CD4-positive, alpha-beta T cell (primary cell): ENCODE measurements at regions not wholly inside any gene's neighbourhood (a gene's known extent, or its start where the extent isn't known, plus 50 kb on each side); places are given as distances from the start of the nearest gene placed in this dataset.

ENCODE experiments used
- ATAC-seq: fragments of 200-7000 bp; cut with Tn5 transposase; one replicate; pipeline ENCODE4 v1.10.0; 2022; ENCODE audit warnings: mild to moderate bottlenecking; ENCODE audit not compliant: poor library complexity
- CTCF ChIA-PET: fragments of 350-600 bp; sonication (Branson Sonifier 250); formaldehyde crosslinking; loops from one replicate; lab custom pipeline; 2021; ENCODE audit warnings: antibody characterized with exemption, inconsistent platforms; lab: Charles Lee
- POLR2A ChIA-PET: fragments of 350-600 bp; sonication (Branson Sonifier 250); formaldehyde crosslinking; loops from one replicate; lab custom pipeline; 2021; ENCODE audit warnings: antibody characterized with exemption, inconsistent platforms; lab: Charles Lee
- DNase-seq, 14 experiments: peaks; one replicate each; pipeline ENCODE4 v3.0.0-alpha.2; 2013 to 2020; ENCODE audit warnings: mixed read lengths in 2 of 14
- H3K27ac ChIP-seq, 2 donors: one replicate each; pipeline versions ENCODE4 v1.5.1 to v1.7.0; 2013; ENCODE audit warnings: low read length in 2 of 2, low read depth in 1 of 2, mild to moderate bottlenecking in 1 of 2
- H3K27me3 ChIP-seq, 2 experiments: 1 replicate in 1 of 2; 2 replicates in 1 of 2; pipeline versions ENCODE4 v1.6.1 to v1.7.0; 2013; ENCODE audit warnings: low read length in 2 of 2, control low read depth in 1 of 2, mild to moderate bottlenecking in 1 of 2, moderate library complexity in 1 of 2; ENCODE audit not compliant: insufficient read depth in 2 of 2, control insufficient read depth in 1 of 2
- H3K36me3 ChIP-seq: one replicate; pipeline ENCODE4 v1.6.1; 2013; ENCODE audit warnings: low read length, control low read depth; ENCODE audit not compliant: insufficient read depth
- H3K4me1 ChIP-seq: one replicate; pipeline ENCODE4 v1.6.1; 2013; ENCODE audit warnings: low read length, control low read depth; ENCODE audit not compliant: insufficient read depth
- H3K4me3 ChIP-seq: one replicate; pipeline ENCODE4 v1.5.1; 2013; ENCODE audit warnings: mild to moderate bottlenecking, low read length, moderate library complexity
- H3K9me3 ChIP-seq, 2 experiments: 1 replicate in 1 of 2; 2 replicates in 1 of 2; pipeline versions ENCODE4 v1.6.1 to v1.7.0; 2013; ENCODE audit warnings: low read length in 2 of 2, mild to moderate bottlenecking in 2 of 2, control low read depth in 1 of 2, moderate library complexity in 1 of 2; ENCODE audit not compliant: control insufficient read depth in 1 of 2, insufficient read depth in 1 of 2
- H3K27ac Mint-ChIP-seq: one replicate; pipeline ENCODE4 v1.8.0; 2020; ENCODE audit warnings: mixed read lengths
- H3K27me3 Mint-ChIP-seq: one replicate; pipeline ENCODE4 v1.8.0; 2021; ENCODE audit warnings: mixed read lengths
- H3K36me3 Mint-ChIP-seq: one replicate; pipeline ENCODE4 v1.8.0; 2021; ENCODE audit warnings: low read depth, mixed read lengths
- H3K4me1 Mint-ChIP-seq: one replicate; pipeline ENCODE4 v1.8.0; 2021; ENCODE audit warnings: low read depth, mixed read lengths
- H3K4me3 Mint-ChIP-seq: one replicate; pipeline ENCODE4 v1.8.0; 2020; ENCODE audit warnings: mild to moderate bottlenecking, mixed read lengths
- H3K9me3 Mint-ChIP-seq: one replicate; pipeline ENCODE4 v1.8.0; 2020; ENCODE audit warnings: mixed read lengths
- intact Hi-C, 2 experiments: fragments of 100-400 bp; cut with DNase I in 1 of 2; cut with micrococcal nuclease in 1 of 2; formaldehyde crosslinking; loops; one replicate each; pipeline versions ENCODE4 v1.15.1 to v1.9.0; 2023 to 2025; cut with DNase I, micrococcal nuclease
- TF ChIP-seq, protein P1 (sequence below): fragments of 200-600 bp; IDR thresholded peaks from one replicate; pipeline ENCODE4 v1.8.0; 2022; ENCODE audit warnings: antibody characterized with exemption, mild to moderate bottlenecking

DNA sequence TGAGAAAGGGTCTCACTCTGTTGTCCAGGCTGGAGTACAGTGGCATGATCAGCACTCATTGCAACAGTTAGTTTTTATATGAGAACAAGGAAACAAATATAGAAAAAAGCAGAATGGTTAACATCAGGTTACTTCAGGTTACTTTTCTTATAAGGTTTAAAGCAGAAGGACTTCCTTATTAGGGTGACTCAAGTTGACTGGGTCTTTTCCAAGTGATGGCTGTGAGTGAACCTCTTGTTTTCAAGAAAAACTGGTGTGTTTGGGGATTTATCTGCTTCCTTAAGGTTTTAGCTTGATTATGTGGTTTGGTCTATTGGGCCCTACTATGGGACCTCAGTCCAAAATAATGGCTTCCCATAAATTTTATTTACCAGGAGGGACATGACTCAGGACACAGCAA lies 99.2 kb downstream of the ARRDC3 start:
- H3K27me3 ChIP-seq = no peaks in the 10 kb centered on the region
- ChIA-PET CTCF (interaction anchor here (0.8 to 1.3 kb wide), 2 partner anchors 88 to 101 kb away, joined by 3 read pairs; no protein-coding TSS in a partner anchor), POLR2A (interaction anchor here (0.7 to 1.8 kb wide), 3 partner anchors 17 to 99 kb away, joined by 4 to 7 read pairs (median 6); partner anchors contain the start of gene ARRDC3)
- Mint-ChIP-seq H3K4me3 (no peak overlapping the region), H3K27me3 (no peaks in the 10 kb centered on the region), H3K27ac (no peak overlapping the region), H3K9me3 (peaks cover 4% of the 10 kb centered on the region), H3K4me1 (peaks cover 23% of the 10 kb centered on the region), H3K36me3 (peaks cover 5% of the 10 kb centered on the region)
- ATAC-seq (no peak), DNase-seq (peak in 2 of 14 experiments; percentile 22 to 35)
- H3K4me3 ChIP-seq = no peak overlapping the region
- H3K4me1 ChIP-seq = peaks cover 16% of the 10 kb centered on the region
- H3K36me3 ChIP-seq = no peaks in the 10 kb centered on the region
- no peak overlapping the region for H3K27ac ChIP-seq
- intact Hi-C loops = loop anchor here in 1 of 2 experiments (2.0 to 5.0 kb wide), 2 partner anchors 27 to 78 kb away; no protein-coding TSS in a partner anchor
- TF ChIP-seq, protein P1, sequence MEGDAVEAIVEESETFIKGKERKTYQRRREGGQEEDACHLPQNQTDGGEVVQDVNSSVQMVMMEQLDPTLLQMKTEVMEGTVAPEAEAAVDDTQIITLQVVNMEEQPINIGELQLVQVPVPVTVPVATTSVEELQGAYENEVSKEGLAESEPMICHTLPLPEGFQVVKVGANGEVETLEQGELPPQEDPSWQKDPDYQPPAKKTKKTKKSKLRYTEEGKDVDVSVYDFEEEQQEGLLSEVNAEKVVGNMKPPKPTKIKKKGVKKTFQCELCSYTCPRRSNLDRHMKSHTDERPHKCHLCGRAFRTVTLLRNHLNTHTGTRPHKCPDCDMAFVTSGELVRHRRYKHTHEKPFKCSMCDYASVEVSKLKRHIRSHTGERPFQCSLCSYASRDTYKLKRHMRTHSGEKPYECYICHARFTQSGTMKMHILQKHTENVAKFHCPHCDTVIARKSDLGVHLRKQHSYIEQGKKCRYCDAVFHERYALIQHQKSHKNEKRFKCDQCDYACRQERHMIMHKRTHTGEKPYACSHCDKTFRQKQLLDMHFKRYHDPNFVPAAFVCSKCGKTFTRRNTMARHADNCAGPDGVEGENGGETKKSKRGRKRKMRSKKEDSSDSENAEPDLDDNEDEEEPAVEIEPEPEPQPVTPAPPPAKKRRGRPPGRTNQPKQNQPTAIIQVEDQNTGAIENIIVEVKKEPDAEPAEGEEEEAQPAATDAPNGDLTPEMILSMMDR = no peak
- H3K9me3 ChIP-seq = no peaks in the 10 kb centered on the region

DNA sequence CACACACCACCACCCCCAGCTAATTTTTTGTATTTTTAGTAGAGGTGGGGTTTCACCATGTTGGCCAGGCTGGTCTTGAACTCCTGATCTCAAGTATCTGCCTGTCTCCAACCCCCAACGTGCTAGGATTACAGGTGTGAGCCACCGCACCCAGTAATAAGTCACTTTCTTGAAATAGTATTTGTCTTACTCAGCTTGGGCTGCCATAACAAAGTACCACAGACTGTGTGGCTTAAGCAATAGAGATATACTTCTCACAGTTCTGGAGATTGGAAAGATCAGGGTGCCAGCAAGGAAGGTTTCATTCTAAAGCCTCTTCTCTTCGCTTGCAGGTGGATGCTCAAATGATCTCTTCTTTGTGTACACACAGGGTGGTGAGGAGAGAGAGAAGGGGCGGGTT lies 99.8 kb downstream of the ARRDC3 start:
- DNase-seq (no peak), ATAC-seq (no peak)
- no peaks in the 10 kb centered on the region for H3K27me3 ChIP-seq
- intact Hi-C loops = loop anchor here in 1 of 2 experiments (5.0 kb wide), 1 partner anchor 79 kb away; no protein-coding TSS in a partner anchor
- H3K4me1 Mint-ChIP-seq = peaks cover 23% of the 10 kb centered on the region
- H3K4me3 Mint-ChIP-seq = no peak overlapping the region
- ChIA-PET POLR2A (interaction anchor here (1.3 to 4.5 kb wide), 4 partner anchors 28 to 99 kb away, joined by 4 to 80 read pairs (median 6); partner anchors contain the start of gene ARRDC3), CTCF (interaction anchor here (1.3 to 1.8 kb wide), 2 partner anchors 89 to 102 kb away, joined by 3 to 5 read pairs; no protein-coding TSS in a partner anchor)
- H3K27ac ChIP-seq = no peak overlapping the region
- no peaks in the 10 kb centered on the region for H3K36me3 ChIP-seq
- peaks cover 4% of the 10 kb centered on the region for H3K9me3 Mint-ChIP-seq
- no peaks in the 10 kb centered on the region for H3K9me3 ChIP-seq
- no peak overlapping the region for H3K4me3 ChIP-seq
- TF ChIP-seq, protein P1 = no peak
- H3K4me1 ChIP-seq = peaks cover 19% of the 10 kb centered on the region
- no peaks in the 10 kb centered on the region for H3K27me3 Mint-ChIP-seq
- H3K27ac Mint-ChIP-seq = no peak overlapping the region
- peaks cover 5% of the 10 kb centered on the region for H3K36me3 Mint-ChIP-seq

GRCh38 chr5:91282210-91282609 lies 100.9 kb downstream of the ARRDC3 start:
- TF ChIP-seq, protein P1 = no peak
- no peaks in the 10 kb centered on the region for H3K9me3 ChIP-seq
- H3K27ac Mint-ChIP-seq = no peak overlapping the region
- DNase-seq (no peak), ATAC-seq (no peak)
- ChIA-PET POLR2A (interaction anchor here (1.3 to 4.5 kb wide), 4 partner anchors 29 to 102 kb away, joined by 4 to 86 read pairs (median 44); partner anchors contain the start of gene ARRDC3), CTCF (interaction anchor here (1.8 kb wide), 1 partner anchor 103 kb away, joined by 5 read pairs; no protein-coding TSS in a partner anchor)
- peaks cover 4% of the 10 kb centered on the region for H3K9me3 Mint-ChIP-seq
- peaks cover 23% of the 10 kb centered on the region for H3K4me1 Mint-ChIP-seq
- H3K27me3 ChIP-seq = no peaks in the 10 kb centered on the region
- H3K36me3 ChIP-seq = no peaks in the 10 kb centered on the region
- H3K4me3 ChIP-seq = no peak overlapping the region
- no peak overlapping the region for H3K27ac ChIP-seq
- no peaks in the 10 kb centered on the region for H3K27me3 Mint-ChIP-seq
- intact Hi-C loops = loop anchor here in 1 of 2 experiments (5.0 kb wide), 1 partner anchor 80 kb away; no protein-coding TSS in a partner anchor
- H3K4me1 ChIP-seq = peaks cover 19% of the 10 kb centered on the region
- peak overlapping the region; percentile 38 for H3K4me3 Mint-ChIP-seq
- H3K36me3 Mint-ChIP-seq = peaks cover 5% of the 10 kb centered on the region
